GM12878 (cell line): ENCODE measurements at regions not wholly inside any gene's neighbourhood (a gene's known extent, or its start where the extent isn't known, plus 50 kb on each side); places are given as distances from the start of the nearest gene placed in this dataset.

ENCODE experiments used
- ATAC-seq: fragments of 200-7000 bp; cut with Tn5 transposase; 3 replicates; pipeline ENCODE4 v1.9.1; 2020; ENCODE audit warnings: mild to moderate bottlenecking, moderate library complexity
- BruUV-seq: library from RNA; stranded (reverse); fragments of 400-500 nt; replicated peaks from 2 replicates; lab custom pipeline; 2021; lab: Mats Ljungman, UMichigan
- CTCF ChIA-PET: fragments of 300-600 bp; sonication (Branson Sonifier 250); formaldehyde crosslinking; extraction: SDS; loops from one replicate; lab custom pipeline; 2021; ENCODE audit warnings: inconsistent platforms; lab: Yijun Ruan, JAX
- POLR2A ChIA-PET: fragments of 350-600 bp; formaldehyde crosslinking; extraction: SDS; loops from one replicate; lab custom pipeline; 2021; ENCODE audit warnings: inconsistent platforms; lab: Charles Lee
- RAD21 ChIA-PET: fragments of 300-600 bp; sonication (Branson Sonifier 250); formaldehyde crosslinking; loops from one replicate; lab custom pipeline; 2023; ENCODE audit warnings: antibody characterized with exemption; ENCODE audit not compliant: unreplicated experiment; lab: Charles Lee
- SMC1A ChIA-PET: fragments of 300-600 bp; sonication (Branson Sonifier 250); formaldehyde crosslinking; loops from one replicate; lab custom pipeline; 2023; ENCODE audit not compliant: unreplicated experiment, uncharacterized antibody; lab: Charles Lee
- DNase-seq: peaks from one replicate; pipeline ENCODE4 v3.0.0-alpha.2; 2011; ENCODE audit warnings: low read depth, low spot score
- FAIRE-seq: peaks from 3 replicates; lab custom pipeline; 2011; peaks lifted over from hg19 to GRCh38; lab: Jason Lieb, UNC
- H2AFZ ChIP-seq: 2 replicates; pipeline ENCODE4 v1.6.0; 2011; ENCODE audit warnings: low read depth, low read length, control low read depth; ENCODE audit not compliant: control insufficient read depth
- H3K27ac ChIP-seq: 2 replicates; pipeline ENCODE4 v1.5.1; 2011; ENCODE audit warnings: control low read depth; ENCODE audit not compliant: control insufficient read depth, insufficient read depth
- H3K27me3 ChIP-seq, 2 experiments: replicated peaks in 1 of 2; 2 replicates each; pipeline versions ENCODE4 v1.6.0 to v1.6.1; 2011; ENCODE audit warnings: low read length in 1 of 2; ENCODE audit not compliant: control insufficient read depth in 2 of 2, insufficient read depth in 2 of 2
- H3K36me3 ChIP-seq, 2 experiments: 2 replicates each; pipeline ENCODE4 v1.5.1; 2011; ENCODE audit warnings: low read length in 1 of 2; ENCODE audit not compliant: control insufficient read depth in 2 of 2, insufficient read depth in 2 of 2
- H3K4me1 ChIP-seq: 2 replicates; pipeline ENCODE4 v1.6.1; 2011; ENCODE audit warnings: mild to moderate bottlenecking, low read length, moderate library complexity, mixed read lengths; ENCODE audit not compliant: control insufficient read depth, insufficient read depth
- H3K4me2 ChIP-seq: 2 replicates; pipeline ENCODE4 v1.6.0; 2011; ENCODE audit warnings: control low read depth; ENCODE audit not compliant: control insufficient read depth, insufficient read depth
- H3K4me3 ChIP-seq: fragments of 200-600 bp; sonication (generic); 2 replicates; pipeline ENCODE4 v1.5.1; 2016
- H3K79me2 ChIP-seq: 2 replicates; pipeline ENCODE4 v1.6.0; 2011; ENCODE audit warnings: low read length; ENCODE audit not compliant: control insufficient read depth, insufficient read depth
- H3K9ac ChIP-seq: 2 replicates; pipeline ENCODE4 v1.8.0; 2011; ENCODE audit warnings: low read length, control low read depth, mixed read lengths; ENCODE audit not compliant: control insufficient read depth, insufficient read depth
- H3K9me3 ChIP-seq: replicated peaks from 3 replicates; pipeline ENCODE4 v1.5.1; 2011; ENCODE audit warnings: mild to moderate bottlenecking, low read length; ENCODE audit not compliant: control insufficient read depth, insufficient read depth
- H4K20me1 ChIP-seq: 2 replicates; pipeline ENCODE4 v1.6.0; 2011; ENCODE audit not compliant: control insufficient read depth, insufficient read depth
- ATF7 ChIP-seq: fragments of 450-650 bp; IDR thresholded peaks from 2 replicates; pipeline ENCODE4 v1.6.1; 2016; ENCODE audit warnings: low read depth, mild to moderate bottlenecking
- BCL11A ChIP-seq: IDR thresholded peaks from 2 replicates; pipeline ENCODE4 v1.6.1; 2011; ENCODE audit warnings: low read depth, low read length
- CEBPZ ChIP-seq: fragments of 150-350 bp; IDR thresholded peaks from 2 replicates; pipeline ENCODE4 v1.6.1; 2016; ENCODE audit warnings: low read depth, low read length
- PKNOX1 ChIP-seq: fragments of 450-650 bp; IDR thresholded peaks from 2 replicates; pipeline ENCODE4 v1.6.1; 2016; ENCODE audit warnings: mild to moderate bottlenecking
- WGBS: methylation state at CpG from one replicate; pipeline ENCODE4 v1.1.6; 2016; ENCODE audit warnings: low lambda C conversion rate; ENCODE audit not compliant: insufficient replicate concordance, insufficient coverage; ENCODE audit errors: missing lambda C conversion rate; 5-methylcytosine and 5-hydroxymethylcytosine counted together
- in situ Hi-C: fragments of 300-500 bp; cut with MboI; formaldehyde crosslinking; loops from 9 replicates; pipeline ENCODE4 v1.14.3; 2018; ENCODE audit warnings: mixed read lengths
- intact Hi-C: fragments of 100-400 bp; cut with micrococcal nuclease; formaldehyde crosslinking; loops from one replicate; pipeline ENCODE4 v1.14.2; 2022; ENCODE audit not compliant: unreplicated experiment

GRCh38 chr4:155614111-155614762, 52.4 kb upstream of the GUCY1A1 start:
- SMC1A ChIA-PET, result interaction anchor here (0.9 to 4.2 kb wide), 13 partner anchors 9 to 173 kb away, joined by 3 to 50 read pairs (median 5); no protein-coding TSS in a partner anchor

More at GRCh38 chr4:155614111-155614762, 52.4 kb upstream of the GUCY1A1 start:
- Histone ChIP-seq H3K36me3 (no peaks in the 10 kb centered on the region), H3K9me3 (no peaks in the 10 kb centered on the region), H3K79me2 (no peaks in the 10 kb centered on the region), H4K20me1 (no peaks in the 10 kb centered on the region), H3K9ac (no peak overlapping the region), H3K4me3 (no peak overlapping the region), H3K27ac (no peak overlapping the region), H2AFZ (no peak overlapping the region), H3K4me1 (no peaks in the 10 kb centered on the region), H3K27me3 (no peaks in the 10 kb centered on the region; a peak in 1 of 4 replicates)
- no peak for FAIRE-seq
- 0% methylated on average over 1 of the region's 1 CpG for WGBS
- no TSS peak for BruUV-seq
- in situ Hi-C loops (no loop called here), intact Hi-C loops (no loop called here)
- no peak for ATAC-seq
- no peak for DNase-seq
- ChIA-PET CTCF (interaction anchor here (0.7 to 1.6 kb wide), 2 partner anchors 10 to 85 kb away, joined by 3 to 5 read pairs; no protein-coding TSS in a partner anchor), POLR2A (interaction anchor here (1.1 to 2.9 kb wide), 2 partner anchors 15 to 46 kb away, joined by 3 to 16 read pairs; no protein-coding TSS in a partner anchor), RAD21 (interaction anchor here (0.6 to 1.8 kb wide), 11 partner anchors 8 to 154 kb away, joined by 3 to 8 read pairs (median 3); partner anchors contain the start of gene GUCY1A1)
- TF ChIP-seq CEBPZ (no peak), ATF7 (peak; percentile 56), PKNOX1 (no peak), BCL11A (no peak)
- TF ChIP-seq, all 136 proteins: peak for 1
- no peak overlapping the region for H3K4me2 ChIP-seq
